SKM-1 (cell line): ENCODE measurements at regions not wholly inside any gene's neighbourhood (a gene's known extent, or its start where the extent isn't known, plus 50 kb on each side); places are given as distances from the start of the nearest gene placed in this dataset.

ENCODE experiments used
- DNase-seq: peaks from one replicate; lab custom pipeline; 2025; ENCODE audit not compliant: unreplicated experiment; lab: John Stamatoyannopoulos, UW

GRCh38 chr2:64398516-64399129, 55.3 kb upstream of the LGALSL start:
- no peak for DNase-seq

GRCh38 chr2:64399521-64399920, 54.4 kb upstream of the LGALSL start:
- DNase-seq: no peak

GRCh38 chr2:64400105-64400728, 53.7 kb upstream of the LGALSL start:
- no peak for DNase-seq

- DNase-seq: no peak
Measured at GRCh38 chr2:64400733-64401528, 53.0 kb upstream of the LGALSL start.

GRCh38 chr2:64401529-64401880, 52.5 kb upstream of the LGALSL start:
- no peak for DNase-seq

- DNase-seq: no peak
Measured at GRCh38 chr2:64402876-64403275, 51.1 kb upstream of the LGALSL start.

GRCh38 chr2:64403426-64403825, 50.5 kb upstream of the LGALSL start:
- DNase-seq: no peak

GRCh38 chr2:64404002-64404731, 49.8 kb upstream of the LGALSL start:
- DNase-seq: no peak
